ENCODE measurements at regions not wholly inside any gene's neighbourhood (a gene's known extent, or its start where the extent isn't known, plus 50 kb on each side); places are given as distances from the start of the nearest gene placed in this dataset.
A peak's percentile ranks its signal among the peaks of the same experiment; 100 is the strongest.
"Not testable (repeated sequence)": the region's sequence is repeated elsewhere in the genome, so short reads cannot be mapped to it uniquely, and the experiment has no call there.

- Histone ChIP-seq H3K27me3 (no peaks in the 10 kb centered on the region), H3K27ac (no peak overlapping the region), H3K4me1 (no peaks in the 10 kb centered on the region), H3K4me3 (no peak overlapping the region), H3K36me3 (no peaks in the 10 kb centered on the region), H3K9me3 (no peaks in the 10 kb centered on the region)
- no peak for DNase-seq
- intact Hi-C loops (cut with DNase I; ENCODE audit: low total_unique reads), result no loop called here
- TF ChIP-seq CTCF (IDR thresholded peaks at IDR 0.05) (peak in 2 of 4 experiments; percentile 6 to 20), POLR2A (IDR thresholded peaks at IDR 0.05) (no peak)
Observed at GRCh38 chrX:85544609-85545008, 165.1 kb upstream of the POF1B start.

- DNase-seq, result no peak
- intact Hi-C loops (cut with DNase I; ENCODE audit: low total_unique reads), result no loop called here
- no peaks in the 10 kb centered on the region for H3K36me3 ChIP-seq
- no peak for TF ChIP-seq POLR2A (IDR thresholded peaks at IDR 0.05)
- TF ChIP-seq CTCF (IDR thresholded peaks at IDR 0.05), result no peak
- H3K27ac ChIP-seq, result no peak overlapping the region
- no peaks in the 10 kb centered on the region for H3K27me3 ChIP-seq
- H3K4me3 ChIP-seq, result no peak overlapping the region
- no peaks in the 10 kb centered on the region for H3K9me3 ChIP-seq
- no peaks in the 10 kb centered on the region for H3K4me1 ChIP-seq
Observed at GRCh38 chrX:85543866-85544265, 164.4 kb upstream of the POF1B start.

DNA sequence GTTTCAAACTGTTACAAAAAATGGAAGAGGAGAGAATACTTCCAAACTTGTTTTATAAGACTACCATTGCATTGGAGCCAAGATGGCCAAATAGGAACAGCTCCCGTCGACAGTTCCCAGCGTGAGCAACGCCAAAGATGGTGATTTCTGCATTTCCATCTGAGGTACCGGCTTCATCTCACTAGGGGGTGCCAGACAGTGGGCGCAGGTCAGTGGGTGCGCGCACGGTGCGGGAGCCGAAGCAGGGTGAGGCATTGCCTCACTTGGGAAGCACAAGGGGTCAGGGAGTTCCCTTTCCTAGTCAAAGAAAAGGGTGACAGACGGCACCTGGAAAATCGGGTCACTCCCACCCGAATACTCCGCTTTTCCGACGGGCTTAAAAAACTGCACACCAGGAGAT, 149.7 kb upstream of the POF1B start:
- H3K9me3 ChIP-seq; H3K27ac ChIP-seq; DNase-seq; H3K36me3 ChIP-seq; intact Hi-C loops (cut with DNase I; ENCODE audit: low total_unique reads); H3K4me3 ChIP-seq; H3K4me1 ChIP-seq; H3K27me3 ChIP-seq: not testable (repeated sequence)

DNA sequence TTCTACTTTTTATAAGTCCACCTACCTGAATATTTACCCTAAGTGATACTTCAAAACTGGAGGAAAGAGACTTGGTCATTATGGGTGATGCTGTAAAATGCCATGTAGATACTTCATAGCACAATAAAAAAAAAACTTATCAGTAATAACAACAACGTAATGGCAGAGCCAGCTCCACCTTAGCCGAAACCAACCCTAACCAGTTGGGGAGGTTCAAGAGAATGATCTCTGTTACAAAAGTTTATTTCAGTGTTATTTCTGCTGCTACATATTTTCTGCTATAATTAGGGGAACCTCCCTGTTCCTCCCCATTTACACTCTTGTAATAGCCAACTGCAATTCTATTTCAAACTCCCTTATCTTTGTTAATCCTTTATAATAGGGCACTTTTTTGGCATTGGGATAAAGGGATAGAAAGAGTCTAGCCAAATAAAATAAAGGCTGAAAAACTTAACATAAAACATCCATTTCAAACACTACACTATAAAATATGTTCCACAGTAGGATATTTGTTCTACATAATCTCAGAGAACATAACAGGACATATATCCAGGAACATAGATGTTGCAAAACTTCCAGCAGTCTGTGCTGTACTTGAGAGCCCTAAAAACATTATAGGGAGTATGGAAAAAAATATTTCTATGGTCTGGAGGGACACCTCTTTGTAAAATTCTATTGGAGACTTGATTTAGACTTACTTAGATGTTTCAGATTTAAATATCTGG, 138.7 kb upstream of the POF1B start:
- Histone ChIP-seq H3K4me1 (no peaks in the 10 kb centered on the region), H3K36me3 (no peaks in the 10 kb centered on the region), H3K27ac (no peak overlapping the region), H3K27me3 (no peaks in the 10 kb centered on the region), H3K9me3 (no peaks in the 10 kb centered on the region), H3K4me3 (no peak overlapping the region)
- TF ChIP-seq POLR2A (IDR thresholded peaks at IDR 0.05) (no peak), CTCF (IDR thresholded peaks at IDR 0.05) (no peak)
- intact Hi-C loops (cut with DNase I; ENCODE audit: low total_unique reads), result no loop called here
- no peak for DNase-seq

GRCh38 chrX:85516131-85516530, 136.7 kb upstream of the POF1B start:
- no peaks in the 10 kb centered on the region for H3K9me3 ChIP-seq
- DNase-seq, result no peak
- no peak overlapping the region for H3K4me3 ChIP-seq
- H3K4me1 ChIP-seq, result no peaks in the 10 kb centered on the region
- intact Hi-C loops (cut with DNase I; ENCODE audit: low total_unique reads), result no loop called here
- TF ChIP-seq CTCF (IDR thresholded peaks at IDR 0.05), result no peak
- no peak for TF ChIP-seq POLR2A (IDR thresholded peaks at IDR 0.05)
- no peak overlapping the region for H3K27ac ChIP-seq
- H3K27me3 ChIP-seq, result peaks cover 0 to 3% of the 10 kb centered on the region in 2 donors
- no peaks in the 10 kb centered on the region for H3K36me3 ChIP-seq

GRCh38 chrX:85506871-85507270, 127.4 kb upstream of the POF1B start:
- Histone ChIP-seq H3K4me1 (no peaks in the 10 kb centered on the region), H3K27ac (no peak overlapping the region), H3K36me3 (no peaks in the 10 kb centered on the region), H3K9me3 (no peaks in the 10 kb centered on the region), H3K27me3 (peaks cover 0 to 6% of the 10 kb centered on the region in 2 donors), H3K4me3 (no peak overlapping the region)
- intact Hi-C loops (cut with DNase I; ENCODE audit: low total_unique reads), result no loop called here
- no peak for DNase-seq
- no peak for TF ChIP-seq POLR2A (IDR thresholded peaks at IDR 0.05)
- TF ChIP-seq CTCF (IDR thresholded peaks at IDR 0.05), result no peak

All from uterus (tissue), 3 donors.